ENCODE measurements at regions not wholly inside any gene's neighbourhood (a gene's known extent, or its start where the extent isn't known, plus 50 kb on each side); places are given as distances from the start of the nearest gene placed in this dataset.

GRCh38 chr6:21747441-21747840 is 153.9 kb downstream of the SOX4 start:
- Histone ChIP-seq H3K9ac (ENCODE audit: low read length) (no peak overlapping the region), H2BK120ac (ENCODE audit: low read depth, low read length) (no peak overlapping the region), H3K18ac (ENCODE audit: low read depth in 1 of 2, low read length in 2 of 2) (no peak overlapping the region), H2BK5ac (ENCODE audit: low read depth, low read length, poor library complexity, severe bottlenecking) (no peak overlapping the region), H2BK12ac (ENCODE audit: low read length in 2 of 2) (no peak overlapping the region), H4K8ac (ENCODE audit: low read length) (no peak overlapping the region), H2AK5ac (ENCODE audit: low read length, severe bottlenecking) (no peak overlapping the region), H3K79me1 (replicated peaks; ENCODE audit: low read length, poor library complexity, severe bottlenecking) (no peaks in the 10 kb centered on the region), H2BK15ac (ENCODE audit: low read depth, poor library complexity, severe bottlenecking) (no peak overlapping the region), H3K23ac (ENCODE audit: low read length in 2 of 2) (no peak overlapping the region), H3K27ac (ENCODE audit: low read length, poor library complexity, severe bottlenecking) (no peak overlapping the region), H3K27me3 (ENCODE audit: control insufficient read depth in 1 of 2, insufficient read depth in 1 of 2, low read length in 2 of 2) (no peaks in the 10 kb centered on the region), H2AFZ (ENCODE audit: low read depth, low read length) (no peak overlapping the region), H3K36me3 (ENCODE audit: control insufficient read depth in 1 of 2, insufficient read depth in 2 of 2, low read depth in 1 of 2, low read length in 2 of 2) (no peaks in the 10 kb centered on the region), H3K4me3 (ENCODE audit: insufficient read depth in 1 of 2, low read depth in 1 of 2, low read length in 2 of 2) (no peak overlapping the region), H4K91ac (ENCODE audit: low read length) (no peak overlapping the region), H3K4ac (ENCODE audit: low read depth in 1 of 2, low read length in 2 of 2) (no peak overlapping the region), H3K9me3 (ENCODE audit: control insufficient read depth, low read length) (no peaks in the 10 kb centered on the region), H3K4me2 (ENCODE audit: low read length, poor library complexity, severe bottlenecking) (no peak overlapping the region), H3K14ac (ENCODE audit: low read length in 2 of 2) (no peak overlapping the region), H3K4me1 (ENCODE audit: control insufficient read depth, insufficient read depth, low read depth, low read length) (peaks cover 1% of the 10 kb centered on the region)
- no peak for DNase-seq
- WGBS = 90% methylated on average over 2 of the region's 4 CpGs

- WGBS = no CpG with 5 or more reads among the region's 3 CpGs
- H3K27ac ChIP-seq (ENCODE audit: low read length, poor library complexity, severe bottlenecking) = no peak overlapping the region
- H2AK5ac ChIP-seq (ENCODE audit: low read length, severe bottlenecking) = no peak overlapping the region
- DNase-seq = no peak
- H2AFZ ChIP-seq (ENCODE audit: low read depth, low read length) = no peak overlapping the region
- H3K27me3 ChIP-seq (ENCODE audit: control insufficient read depth in 1 of 2, insufficient read depth in 1 of 2, low read length in 2 of 2) = no peaks in the 10 kb centered on the region
- no peak overlapping the region for H3K9ac ChIP-seq (ENCODE audit: low read length)
- no peak overlapping the region for H3K4ac ChIP-seq (ENCODE audit: low read depth in 1 of 2, low read length in 2 of 2)
- H3K36me3 ChIP-seq (ENCODE audit: control insufficient read depth in 1 of 2, insufficient read depth in 2 of 2, low read depth in 1 of 2, low read length in 2 of 2) = no peaks in the 10 kb centered on the region
- H2BK15ac ChIP-seq (ENCODE audit: low read depth, poor library complexity, severe bottlenecking) = no peak overlapping the region
- H3K23ac ChIP-seq (ENCODE audit: low read length in 2 of 2) = no peak overlapping the region
- H3K18ac ChIP-seq (ENCODE audit: low read depth in 1 of 2, low read length in 2 of 2) = no peak overlapping the region
- no peaks in the 10 kb centered on the region for H3K9me3 ChIP-seq (ENCODE audit: control insufficient read depth, low read length)
- H3K4me3 ChIP-seq (ENCODE audit: insufficient read depth in 1 of 2, low read depth in 1 of 2, low read length in 2 of 2) = no peak overlapping the region
- no peak overlapping the region for H2BK12ac ChIP-seq (ENCODE audit: low read length in 2 of 2)
- no peak overlapping the region for H4K8ac ChIP-seq (ENCODE audit: low read length)
- no peaks in the 10 kb centered on the region for H3K79me1 ChIP-seq (replicated peaks; ENCODE audit: low read length, poor library complexity, severe bottlenecking)
- no peak overlapping the region for H4K91ac ChIP-seq (ENCODE audit: low read length)
- peaks cover 3% of the 10 kb centered on the region for H3K4me1 ChIP-seq (ENCODE audit: control insufficient read depth, insufficient read depth, low read depth, low read length)
- no peak overlapping the region for H2BK5ac ChIP-seq (ENCODE audit: low read depth, low read length, poor library complexity, severe bottlenecking)
- H3K14ac ChIP-seq (ENCODE audit: low read length in 2 of 2) = no peak overlapping the region
- no peak overlapping the region for H2BK120ac ChIP-seq (ENCODE audit: low read depth, low read length)
- no peak overlapping the region for H3K4me2 ChIP-seq (ENCODE audit: low read length, poor library complexity, severe bottlenecking)
Measured at GRCh38 chr6:21748343-21749056, 154.9 kb downstream of the SOX4 start.

GRCh38 chr6:21749754-21750153 is 156.2 kb downstream of the SOX4 start:
- H3K27ac ChIP-seq (ENCODE audit: low read length, poor library complexity, severe bottlenecking) = no peak overlapping the region
- no peaks in the 10 kb centered on the region for H3K36me3 ChIP-seq (ENCODE audit: control insufficient read depth in 1 of 2, insufficient read depth in 2 of 2, low read depth in 1 of 2, low read length in 2 of 2)
- H3K9me3 ChIP-seq (ENCODE audit: control insufficient read depth, low read length) = no peaks in the 10 kb centered on the region
- H3K4me2 ChIP-seq (ENCODE audit: low read length, poor library complexity, severe bottlenecking) = no peak overlapping the region
- H3K27me3 ChIP-seq (ENCODE audit: control insufficient read depth in 1 of 2, insufficient read depth in 1 of 2, low read length in 2 of 2) = no peaks in the 10 kb centered on the region
- no peak overlapping the region for H2BK5ac ChIP-seq (ENCODE audit: low read depth, low read length, poor library complexity, severe bottlenecking)
- no peak overlapping the region for H3K18ac ChIP-seq (ENCODE audit: low read depth in 1 of 2, low read length in 2 of 2)
- no peak overlapping the region for H2BK120ac ChIP-seq (ENCODE audit: low read depth, low read length)
- H3K79me1 ChIP-seq (replicated peaks; ENCODE audit: low read length, poor library complexity, severe bottlenecking) = no peaks in the 10 kb centered on the region
- no peak overlapping the region for H3K4ac ChIP-seq (ENCODE audit: low read depth in 1 of 2, low read length in 2 of 2)
- H4K91ac ChIP-seq (ENCODE audit: low read length) = no peak overlapping the region
- H3K23ac ChIP-seq (ENCODE audit: low read length in 2 of 2) = no peak overlapping the region
- H2BK12ac ChIP-seq (ENCODE audit: low read length in 2 of 2) = no peak overlapping the region
- H2AK5ac ChIP-seq (ENCODE audit: low read length, severe bottlenecking) = no peak overlapping the region
- H3K14ac ChIP-seq (ENCODE audit: low read length in 2 of 2) = no peak overlapping the region
- 19% methylated on average over 1 of the region's 2 CpGs for WGBS
- H2BK15ac ChIP-seq (ENCODE audit: low read depth, poor library complexity, severe bottlenecking) = no peak overlapping the region
- H3K4me3 ChIP-seq (ENCODE audit: insufficient read depth in 1 of 2, low read depth in 1 of 2, low read length in 2 of 2) = no peak overlapping the region
- no peak overlapping the region for H2AFZ ChIP-seq (ENCODE audit: low read depth, low read length)
- H4K8ac ChIP-seq (ENCODE audit: low read length) = no peak overlapping the region
- peaks cover 7% of the 10 kb centered on the region for H3K4me1 ChIP-seq (ENCODE audit: control insufficient read depth, insufficient read depth, low read depth, low read length)
- no peak for DNase-seq
- H3K9ac ChIP-seq (ENCODE audit: low read length) = no peak overlapping the region

GRCh38 chr6:21750575-21750974 is 157.0 kb downstream of the SOX4 start:
- Histone ChIP-seq H2BK5ac (ENCODE audit: low read depth, low read length, poor library complexity, severe bottlenecking) (no peak overlapping the region), H4K8ac (ENCODE audit: low read length) (no peak overlapping the region), H3K23ac (ENCODE audit: low read length in 2 of 2) (no peak overlapping the region), H3K27ac (ENCODE audit: low read length, poor library complexity, severe bottlenecking) (no peak overlapping the region), H4K91ac (ENCODE audit: low read length) (no peak overlapping the region), H3K4me3 (ENCODE audit: insufficient read depth in 1 of 2, low read depth in 1 of 2, low read length in 2 of 2) (no peak overlapping the region), H3K4me1 (ENCODE audit: control insufficient read depth, insufficient read depth, low read depth, low read length) (peaks cover 7% of the 10 kb centered on the region), H3K27me3 (ENCODE audit: control insufficient read depth in 1 of 2, insufficient read depth in 1 of 2, low read length in 2 of 2) (no peaks in the 10 kb centered on the region), H3K18ac (ENCODE audit: low read depth in 1 of 2, low read length in 2 of 2) (no peak overlapping the region), H2BK120ac (ENCODE audit: low read depth, low read length) (no peak overlapping the region), H3K9ac (ENCODE audit: low read length) (no peak overlapping the region), H2BK15ac (ENCODE audit: low read depth, poor library complexity, severe bottlenecking) (no peak overlapping the region), H3K9me3 (ENCODE audit: control insufficient read depth, low read length) (no peaks in the 10 kb centered on the region), H2BK12ac (ENCODE audit: low read length in 2 of 2) (no peak overlapping the region), H3K14ac (ENCODE audit: low read length in 2 of 2) (no peak overlapping the region), H3K4me2 (ENCODE audit: low read length, poor library complexity, severe bottlenecking) (no peak overlapping the region), H3K4ac (ENCODE audit: low read depth in 1 of 2, low read length in 2 of 2) (no peak overlapping the region), H3K79me1 (replicated peaks; ENCODE audit: low read length, poor library complexity, severe bottlenecking) (no peaks in the 10 kb centered on the region), H3K36me3 (ENCODE audit: control insufficient read depth in 1 of 2, insufficient read depth in 2 of 2, low read depth in 1 of 2, low read length in 2 of 2) (no peaks in the 10 kb centered on the region), H2AK5ac (ENCODE audit: low read length, severe bottlenecking) (no peak overlapping the region), H2AFZ (ENCODE audit: low read depth, low read length) (no peak overlapping the region)
- WGBS = no CpG with 5 or more reads among the region's 1 CpG
- no peak for DNase-seq

Measured in mesenchymal stem cell (in vitro differentiated cells and primary cell).